ENCODE measurements at regions not wholly inside any gene's neighbourhood (a gene's known extent, or its start where the extent isn't known, plus 50 kb on each side); places are given as distances from the start of the nearest gene placed in this dataset.
"Not testable (repeated sequence)": the region's sequence is repeated elsewhere in the genome, so short reads cannot be mapped to it uniquely, and the experiment has no call there.

GRCh38 chr15:24260407-24260806, 415.2 kb upstream of the NPAP1 start:
- DNase-seq; in situ Hi-C loops (cut with MboI; ENCODE audit: low pct_unique_long_range_greater_than_20kb, low sequenced_read_pairs): not testable (repeated sequence)

GRCh38 chr15:24260854-24261253, 414.7 kb upstream of the NPAP1 start:
- in situ Hi-C loops (cut with MboI; ENCODE audit: low pct_unique_long_range_greater_than_20kb, low sequenced_read_pairs); DNase-seq: not testable (repeated sequence)

- in situ Hi-C loops (cut with MboI; ENCODE audit: low pct_unique_long_range_greater_than_20kb, low sequenced_read_pairs); DNase-seq: not testable (repeated sequence)
Observed at GRCh38 chr15:24268536-24269165, 406.9 kb upstream of the NPAP1 start.

GRCh38 chr15:24269166-24269571, 406.4 kb upstream of the NPAP1 start:
- in situ Hi-C loops (cut with MboI; ENCODE audit: low pct_unique_long_range_greater_than_20kb, low sequenced_read_pairs): no loop called here
- no peak for DNase-seq

GRCh38 chr15:24269923-24270322, 405.7 kb upstream of the NPAP1 start:
- DNase-seq: no peak
- in situ Hi-C loops (cut with MboI; ENCODE audit: low pct_unique_long_range_greater_than_20kb, low sequenced_read_pairs): no loop called here

- in situ Hi-C loops (cut with MboI; ENCODE audit: low pct_unique_long_range_greater_than_20kb, low sequenced_read_pairs); DNase-seq: not testable (repeated sequence)
Observed at GRCh38 chr15:24271496-24272244, 403.9 kb upstream of the NPAP1 start.

GRCh38 chr15:24292837-24293236, 382.7 kb upstream of the NPAP1 start:
- no peak for DNase-seq
- in situ Hi-C loops (cut with MboI; ENCODE audit: low pct_unique_long_range_greater_than_20kb, low sequenced_read_pairs): no loop called here

- in situ Hi-C loops (cut with MboI; ENCODE audit: low pct_unique_long_range_greater_than_20kb, low sequenced_read_pairs); DNase-seq: not testable (repeated sequence)
Observed at GRCh38 chr15:24300804-24301368, 374.7 kb upstream of the NPAP1 start.

- DNase-seq; in situ Hi-C loops (cut with MboI; ENCODE audit: low pct_unique_long_range_greater_than_20kb, low sequenced_read_pairs): not testable (repeated sequence)
Observed at GRCh38 chr15:24301999-24302398, 373.6 kb upstream of the NPAP1 start.

GRCh38 chr15:24304747-24305146, 370.8 kb upstream of the NPAP1 start:
- DNase-seq; in situ Hi-C loops (cut with MboI; ENCODE audit: low pct_unique_long_range_greater_than_20kb, low sequenced_read_pairs): not testable (repeated sequence)

- DNase-seq; in situ Hi-C loops (cut with MboI; ENCODE audit: low pct_unique_long_range_greater_than_20kb, low sequenced_read_pairs): not testable (repeated sequence)
Observed at GRCh38 chr15:24305643-24306042, 369.9 kb upstream of the NPAP1 start.

GRCh38 chr15:24309700-24310099, 365.9 kb upstream of the NPAP1 start:
- in situ Hi-C loops (cut with MboI; ENCODE audit: low pct_unique_long_range_greater_than_20kb, low sequenced_read_pairs); DNase-seq: not testable (repeated sequence)

- DNase-seq; in situ Hi-C loops (cut with MboI; ENCODE audit: low pct_unique_long_range_greater_than_20kb, low sequenced_read_pairs): not testable (repeated sequence)
Observed at GRCh38 chr15:24311692-24312091, 363.9 kb upstream of the NPAP1 start.

GRCh38 chr15:24316326-24316725, 359.2 kb upstream of the NPAP1 start:
- in situ Hi-C loops (cut with MboI; ENCODE audit: low pct_unique_long_range_greater_than_20kb, low sequenced_read_pairs); DNase-seq: not testable (repeated sequence)

GRCh38 chr15:24318981-24319380, 356.6 kb upstream of the NPAP1 start:
- in situ Hi-C loops (cut with MboI; ENCODE audit: low pct_unique_long_range_greater_than_20kb, low sequenced_read_pairs): no loop called here
- no peak for DNase-seq

- in situ Hi-C loops (cut with MboI; ENCODE audit: low pct_unique_long_range_greater_than_20kb, low sequenced_read_pairs); DNase-seq: not testable (repeated sequence)
Observed at GRCh38 chr15:24324096-24324495, 351.5 kb upstream of the NPAP1 start.

GRCh38 chr15:24326513-24326912, 349.1 kb upstream of the NPAP1 start:
- DNase-seq; in situ Hi-C loops (cut with MboI; ENCODE audit: low pct_unique_long_range_greater_than_20kb, low sequenced_read_pairs): not testable (repeated sequence)

GRCh38 chr15:24331964-24332363, 343.6 kb upstream of the NPAP1 start:
- in situ Hi-C loops (cut with MboI; ENCODE audit: low pct_unique_long_range_greater_than_20kb, low sequenced_read_pairs); DNase-seq: not testable (repeated sequence)

- DNase-seq; in situ Hi-C loops (cut with MboI; ENCODE audit: low pct_unique_long_range_greater_than_20kb, low sequenced_read_pairs): not testable (repeated sequence)
Observed at GRCh38 chr15:24341876-24342275, 333.7 kb upstream of the NPAP1 start.

GRCh38 chr15:24352777-24353176, 322.8 kb upstream of the NPAP1 start:
- DNase-seq; in situ Hi-C loops (cut with MboI; ENCODE audit: low pct_unique_long_range_greater_than_20kb, low sequenced_read_pairs): not testable (repeated sequence)

All from KBM-7 (cell line).